Prostate gland (tissue), 2 donors: ENCODE measurements at regions not wholly inside any gene's neighbourhood (a gene's known extent, or its start where the extent isn't known, plus 50 kb on each side); places are given as distances from the start of the nearest gene placed in this dataset.

Experiments used
- DNase-seq: peaks from one replicate; pipeline ENCODE4 v3.0.0-alpha.2; 2019; ENCODE audit warnings: low spot score
- H3K27ac ChIP-seq, 2 donors: fragments of 200-600 bp; sonication (generic); 2 replicates each; pipeline ENCODE4 v1.5.1; 2017 to 2019
- H3K27me3 ChIP-seq: fragments of 200-600 bp; sonication (generic); replicated peaks from 2 replicates; pipeline ENCODE4 v1.5.1; 2019; ENCODE audit not compliant: insufficient read depth
- H3K36me3 ChIP-seq, 2 donors: fragments of 200-600 bp; sonication (generic); 1 replicate in 1 of 2; 2 replicates in 1 of 2; pipeline versions ENCODE4 v1.5.1 to v1.8.1; 2017 to 2019
- H3K4me1 ChIP-seq: fragments of 200-600 bp; sonication (generic); replicated peaks from 2 replicates; pipeline ENCODE4 v1.5.1; 2019
- H3K4me3 ChIP-seq, 2 donors: fragments of 200-600 bp; sonication (generic); 2 replicates each; pipeline ENCODE4 v1.5.1; 2017 to 2019
- H3K9me3 ChIP-seq: fragments of 200-600 bp; sonication (generic); 2 replicates; pipeline ENCODE4 v1.5.1; 2017
- CTCF ChIP-seq, 4 experiments: fragments of 200-600 bp in 2 of 4; fragments of 450-650 bp in 2 of 4; sonication (generic) in 2 of 4; IDR thresholded peaks; 1 replicate in 3 of 4; 2 replicates in 1 of 4; pipeline ENCODE4 v1.5.1; 2016 to 2019; ENCODE audit warnings: antibody characterized with exemption in 4 of 4, mild to moderate bottlenecking in 2 of 4, moderate library complexity in 2 of 4
- POLR2A ChIP-seq: fragments of 450-650 bp; IDR thresholded peaks from one replicate; pipeline ENCODE4 v1.6.1; 2016; ENCODE audit warnings: antibody characterized with exemption, mild to moderate bottlenecking
- POLR2AphosphoS5 ChIP-seq: sonication (generic); formaldehyde crosslinking; IDR thresholded peaks from one replicate; pipeline ENCODE4 v1.6.1; 2017; ENCODE audit warnings: antibody characterized with exemption
- WGBS: methylation state at CpG from one replicate; pipeline ENCODE4 v1.1.5; 2018; 5-methylcytosine and 5-hydroxymethylcytosine counted together
- intact Hi-C: fragments of 100-400 bp; cut with DNase I; formaldehyde crosslinking; loops from one replicate; pipeline ENCODE4 v1.14.2; 2022

GRCh38 chr21:24868117-24868516 is 739.2 kb downstream of the MRPL39 start:
- H3K4me1 ChIP-seq: no peaks in the 10 kb centered on the region
- TF ChIP-seq POLR2A (no peak), CTCF (IDR thresholded peaks at IDR 0.05) (no peak), POLR2AphosphoS5 (no peak)
- H3K27ac ChIP-seq: no peak overlapping the region
- H3K36me3 ChIP-seq: no peaks in the 10 kb centered on the region
- 84% methylated on average over 1 of the region's 1 CpG for WGBS
- H3K9me3 ChIP-seq: no peaks in the 10 kb centered on the region
- intact Hi-C loops: no loop called here
- H3K4me3 ChIP-seq: no peak overlapping the region
- no peak for DNase-seq
- H3K27me3 ChIP-seq: no peaks in the 10 kb centered on the region

GRCh38 chr21:24861471-24861870 is 745.8 kb downstream of the MRPL39 start:
- intact Hi-C loops: no loop called here
- DNase-seq: no peak
- Histone ChIP-seq H3K36me3 (no peaks in the 10 kb centered on the region), H3K4me1 (no peaks in the 10 kb centered on the region), H3K27me3 (no peaks in the 10 kb centered on the region), H3K9me3 (no peaks in the 10 kb centered on the region), H3K27ac (no peak overlapping the region), H3K4me3 (no peak overlapping the region)
- TF ChIP-seq POLR2A: no peak
- TF ChIP-seq CTCF (IDR thresholded peaks at IDR 0.05): no peak
- no peak for TF ChIP-seq POLR2AphosphoS5
- whole genome bisulfite sequencing: 26% methylated on average over 1 of the region's 1 CpG

GRCh38 chr21:24856326-24856725 is 751.0 kb downstream of the MRPL39 start:
- Histone ChIP-seq H3K9me3 (no peaks in the 10 kb centered on the region), H3K27me3 (no peaks in the 10 kb centered on the region), H3K4me3 (no peak overlapping the region), H3K27ac (no peak overlapping the region), H3K36me3 (no peaks in the 10 kb centered on the region), H3K4me1 (no peaks in the 10 kb centered on the region)
- TF ChIP-seq POLR2AphosphoS5: no peak
- TF ChIP-seq CTCF (IDR thresholded peaks at IDR 0.05): no peak
- TF ChIP-seq POLR2A: no peak
- 94% methylated on average over 1 of the region's 1 CpG for WGBS
- intact Hi-C loops: no loop called here
- DNase-seq: no peak

GRCh38 chr21:24852610-24853195 is 754.6 kb downstream of the MRPL39 start:
- Histone ChIP-seq H3K27ac (no peak overlapping the region), H3K9me3 (no peaks in the 10 kb centered on the region), H3K27me3 (no peaks in the 10 kb centered on the region), H3K4me3 (no peak overlapping the region), H3K36me3 (no peaks in the 10 kb centered on the region), H3K4me1 (no peaks in the 10 kb centered on the region)
- 89% methylated on average over 1 of the region's 1 CpG for WGBS
- intact Hi-C loops: no loop called here
- no peak for DNase-seq
- no peak for TF ChIP-seq POLR2AphosphoS5
- TF ChIP-seq POLR2A: no peak
- no peak for TF ChIP-seq CTCF (IDR thresholded peaks at IDR 0.05)

GRCh38 chr21:24850121-24850520 is 757.2 kb downstream of the MRPL39 start:
- WGBS: 65% methylated on average over 1 of the region's 1 CpG
- intact Hi-C loops: no loop called here
- H3K27me3 ChIP-seq: no peaks in the 10 kb centered on the region
- no peak for DNase-seq
- H3K36me3 ChIP-seq: no peaks in the 10 kb centered on the region
- H3K27ac ChIP-seq: no peak overlapping the region
- H3K9me3 ChIP-seq: no peaks in the 10 kb centered on the region
- TF ChIP-seq POLR2AphosphoS5 (no peak), CTCF (IDR thresholded peaks at IDR 0.05) (no peak), POLR2A (no peak)
- H3K4me3 ChIP-seq: no peak overlapping the region
- H3K4me1 ChIP-seq: no peaks in the 10 kb centered on the region
